Neuronal stem cell (in vitro differentiated cells): ENCODE measurements at regions not wholly inside any gene's neighbourhood (a gene's known extent, or its start where the extent isn't known, plus 50 kb on each side); places are given as distances from the start of the nearest gene placed in this dataset.

ENCODE experiments used
- DNase-seq: peaks from one replicate; pipeline ENCODE4 v3.0.0-alpha.2; 2013; ENCODE audit warnings: low spot score
- H2AFZ ChIP-seq: one replicate; pipeline ENCODE4 v1.6.1; 2013; ENCODE audit warnings: mild to moderate bottlenecking, low read length, inconsistent platforms
- H2AK5ac ChIP-seq: 2 replicates; pipeline ENCODE4 v1.6.1; 2013; ENCODE audit warnings: low read depth, mild to moderate bottlenecking, inconsistent platforms, low read length, moderate library complexity, mixed read lengths
- H2BK120ac ChIP-seq: 2 replicates; pipeline ENCODE4 v1.6.1; 2013; ENCODE audit warnings: low read depth, mild to moderate bottlenecking, inconsistent platforms, low read length, moderate library complexity, mixed read lengths
- H2BK12ac ChIP-seq: one replicate; pipeline ENCODE4 v1.6.1; 2013; ENCODE audit warnings: low read length, inconsistent platforms
- H2BK15ac ChIP-seq: 2 replicates; pipeline ENCODE4 v1.6.1; 2013; ENCODE audit warnings: mild to moderate bottlenecking, low read length, inconsistent platforms, mixed read lengths
- H2BK5ac ChIP-seq: one replicate; pipeline ENCODE4 v1.6.1; 2013; ENCODE audit warnings: inconsistent platforms, mild to moderate bottlenecking, low read length, moderate library complexity
- H3K14ac ChIP-seq: one replicate; pipeline ENCODE4 v1.6.1; 2013; ENCODE audit warnings: low read length, inconsistent platforms
- H3K18ac ChIP-seq: 2 replicates; pipeline ENCODE4 v1.6.1; 2013; ENCODE audit warnings: low read length, inconsistent platforms
- H3K23ac ChIP-seq: 2 replicates; pipeline ENCODE4 v1.6.1; 2013; ENCODE audit warnings: low read depth, mild to moderate bottlenecking, mixed read lengths, low read length, inconsistent platforms; ENCODE audit not compliant: poor library complexity
- H3K27ac ChIP-seq: replicated peaks from 3 replicates; pipeline ENCODE4 v1.5.1; 2013; ENCODE audit warnings: low read length, inconsistent platforms
- H3K27me3 ChIP-seq, 3 experiments: 2 replicates each; pipeline ENCODE4 v1.6.1; 2013; ENCODE audit warnings: low read length in 3 of 3, mild to moderate bottlenecking in 2 of 3, inconsistent platforms in 1 of 3, low read depth in 1 of 3, mixed read lengths in 1 of 3, moderate library complexity in 1 of 3; ENCODE audit not compliant: control insufficient read depth in 3 of 3, insufficient read depth in 3 of 3
- H3K36me3 ChIP-seq, 2 donors: replicated peaks in 1 of 2; 2 replicates each; pipeline ENCODE4 v1.6.1; 2013; ENCODE audit warnings: low read length in 2 of 2; ENCODE audit not compliant: control insufficient read depth in 2 of 2, insufficient read depth in 2 of 2
- H3K4ac ChIP-seq: 2 replicates; pipeline ENCODE4 v1.6.1; 2013; ENCODE audit warnings: inconsistent platforms, mild to moderate bottlenecking, low read length, moderate library complexity
- H3K4me1 ChIP-seq, 2 donors: 1 replicate in 1 of 2; 2 replicates in 1 of 2; pipeline ENCODE4 v1.6.1; 2013; ENCODE audit warnings: low read length in 2 of 2, low read depth in 1 of 2; ENCODE audit not compliant: control insufficient read depth in 2 of 2, insufficient read depth in 1 of 2
- H3K4me2 ChIP-seq: one replicate; pipeline ENCODE4 v1.6.1; 2013; ENCODE audit warnings: mild to moderate bottlenecking, low read length, inconsistent platforms; ENCODE audit not compliant: insufficient read depth, poor library complexity, severe bottlenecking
- H3K4me3 ChIP-seq, 2 donors: 2 replicates each; pipeline ENCODE4 v1.5.1; 2013; ENCODE audit warnings: low read length in 2 of 2, mild to moderate bottlenecking in 2 of 2, inconsistent platforms in 1 of 2, moderate library complexity in 1 of 2
- H3K79me1 ChIP-seq: one replicate; pipeline ENCODE4 v1.6.1; 2013; ENCODE audit warnings: low read depth, mild to moderate bottlenecking, inconsistent platforms, low read length, moderate library complexity
- H3K9ac ChIP-seq: one replicate; pipeline ENCODE4 v1.6.1; 2013; ENCODE audit warnings: mild to moderate bottlenecking, low read depth, low read length, inconsistent platforms; ENCODE audit not compliant: poor library complexity
- H3K9me3 ChIP-seq, 2 donors: replicated peaks in 1 of 2; 2 replicates each; pipeline versions ENCODE3 to v1.6.1; 2013; ENCODE audit warnings: low read length in 2 of 2, mild to moderate bottlenecking in 2 of 2, inconsistent platforms in 1 of 2, low read depth in 1 of 2, mixed read lengths in 1 of 2, moderate library complexity in 1 of 2; ENCODE audit not compliant: control insufficient read depth in 2 of 2, insufficient read depth in 1 of 2
- H4K8ac ChIP-seq: one replicate; pipeline ENCODE4 v1.6.1; 2013; ENCODE audit warnings: low read depth, mild to moderate bottlenecking, inconsistent platforms, low read length, moderate library complexity
- H4K91ac ChIP-seq: one replicate; pipeline ENCODE4 v1.6.1; 2013; ENCODE audit warnings: low read length, low read depth, mild to moderate bottlenecking, inconsistent platforms; ENCODE audit not compliant: poor library complexity
- WGBS, 2 donors: extraction: QIAGEN DNeasy Blood & Tissue Kit; methylation state at CpG; one replicate each; pipeline ENCODE4 v1.1.7; 2013; ENCODE audit warnings: missing lambda C conversion rate in 2 of 2, mixed read lengths in 1 of 2; ENCODE audit not compliant: insufficient read length in 2 of 2, insufficient replicate concordance in 1 of 2; ENCODE audit errors: extremely low coverage in 2 of 2; 5-methylcytosine and 5-hydroxymethylcytosine counted together

- no peaks in the 10 kb centered on the region for H3K9me3 ChIP-seq
- H3K4me3 ChIP-seq, result no peak overlapping the region
- no peak overlapping the region for H3K4ac ChIP-seq
- no peak for DNase-seq
- no peak overlapping the region for H2BK5ac ChIP-seq
- no peaks in the 10 kb centered on the region for H3K36me3 ChIP-seq
- no peak overlapping the region for H3K18ac ChIP-seq
- peaks cover 0 to 20% (median 0%) of the 10 kb centered on the region in 3 experiments for H3K27me3 ChIP-seq
- no peak overlapping the region for H3K27ac ChIP-seq
- H3K4me2 ChIP-seq, result no peak overlapping the region
- no CpG with 5 or more reads among the region's 2 CpGs for WGBS, 2 donors
- no peak overlapping the region for H4K91ac ChIP-seq
- H3K4me1 ChIP-seq, result no peaks in the 10 kb centered on the region
- H3K9ac ChIP-seq, result no peak overlapping the region
- H2BK15ac ChIP-seq, result no peak overlapping the region
- no peak overlapping the region for H4K8ac ChIP-seq
- H2BK12ac ChIP-seq, result no peak overlapping the region
- H2BK120ac ChIP-seq, result no peak overlapping the region
- H2AK5ac ChIP-seq, result no peak overlapping the region
- H3K14ac ChIP-seq, result no peak overlapping the region
- no peak overlapping the region for H2AFZ ChIP-seq
- H3K79me1 ChIP-seq, result no peaks in the 10 kb centered on the region
- H3K23ac ChIP-seq, result no peak overlapping the region
Measured at GRCh38 chr14:23862513-23862912, 91.1 kb upstream of the DHRS4 start.

GRCh38 chr14:23863836-23864235 lies 89.7 kb upstream of the DHRS4 start:
- H3K4me2 ChIP-seq, result no peak overlapping the region
- H3K14ac ChIP-seq, result no peak overlapping the region
- peaks cover 0 to 19% (median 0%) of the 10 kb centered on the region in 3 experiments for H3K27me3 ChIP-seq
- H3K9me3 ChIP-seq, result no peaks in the 10 kb centered on the region
- no CpG with 5 or more reads among the region's 1 CpG for WGBS, 2 donors
- no peaks in the 10 kb centered on the region for H3K79me1 ChIP-seq
- no peak overlapping the region for H3K27ac ChIP-seq
- H4K8ac ChIP-seq, result no peak overlapping the region
- H3K4me3 ChIP-seq, result no peak overlapping the region
- H3K36me3 ChIP-seq, result no peaks in the 10 kb centered on the region
- H2AK5ac ChIP-seq, result no peak overlapping the region
- no peak for DNase-seq
- no peak overlapping the region for H4K91ac ChIP-seq
- no peak overlapping the region for H2BK12ac ChIP-seq
- no peak overlapping the region for H2BK120ac ChIP-seq
- no peak overlapping the region for H3K9ac ChIP-seq
- H3K18ac ChIP-seq, result no peak overlapping the region
- H2BK15ac ChIP-seq, result no peak overlapping the region
- H2AFZ ChIP-seq, result no peak overlapping the region
- H3K4me1 ChIP-seq, result no peaks in the 10 kb centered on the region
- H3K4ac ChIP-seq, result no peak overlapping the region
- no peak overlapping the region for H2BK5ac ChIP-seq
- no peak overlapping the region for H3K23ac ChIP-seq

- H2AK5ac ChIP-seq, result no peak overlapping the region
- peaks cover 0 to 14% (median 0%) of the 10 kb centered on the region in 3 experiments for H3K27me3 ChIP-seq
- H2BK15ac ChIP-seq, result no peak overlapping the region
- no peak overlapping the region for H3K23ac ChIP-seq
- H4K8ac ChIP-seq, result no peak overlapping the region
- H2BK12ac ChIP-seq, result no peak overlapping the region
- H4K91ac ChIP-seq, result no peak overlapping the region
- no peak overlapping the region for H3K27ac ChIP-seq
- no peak overlapping the region for H3K18ac ChIP-seq
- H3K4me1 ChIP-seq, result no peaks in the 10 kb centered on the region
- no peak for DNase-seq
- H2BK120ac ChIP-seq, result no peak overlapping the region
- no peak overlapping the region for H2BK5ac ChIP-seq
- no peak overlapping the region for H3K4me2 ChIP-seq
- no peak overlapping the region for H3K14ac ChIP-seq
- no peak overlapping the region for H2AFZ ChIP-seq
- H3K79me1 ChIP-seq, result no peaks in the 10 kb centered on the region
- no peak overlapping the region for H3K4me3 ChIP-seq
- H3K4ac ChIP-seq, result no peak overlapping the region
- no CpG with 5 or more reads among the region's 2 CpGs for WGBS, 2 donors
- H3K9me3 ChIP-seq, result no peaks in the 10 kb centered on the region
- H3K9ac ChIP-seq, result no peak overlapping the region
- no peaks in the 10 kb centered on the region for H3K36me3 ChIP-seq
Measured at GRCh38 chr14:23864259-23864658, 89.3 kb upstream of the DHRS4 start.

GRCh38 chr14:23864861-23865260 lies 88.7 kb upstream of the DHRS4 start:
- Histone ChIP-seq H2BK15ac (no peak overlapping the region), H3K23ac (no peak overlapping the region), H2BK120ac (no peak overlapping the region), H3K4ac (no peak overlapping the region), H3K18ac (no peak overlapping the region), H3K4me3 (no peak overlapping the region), H2AK5ac (no peak overlapping the region), H4K8ac (no peak overlapping the region), H3K4me2 (no peak overlapping the region), H2AFZ (no peak overlapping the region), H3K9me3 (no peaks in the 10 kb centered on the region), H3K36me3 (no peaks in the 10 kb centered on the region), H2BK5ac (no peak overlapping the region), H4K91ac (no peak overlapping the region), H2BK12ac (no peak overlapping the region), H3K4me1 (no peaks in the 10 kb centered on the region), H3K79me1 (no peaks in the 10 kb centered on the region), H3K9ac (no peak overlapping the region), H3K14ac (no peak overlapping the region), H3K27ac (no peak overlapping the region), H3K27me3 (peaks cover 0 to 8% (median 0%) of the 10 kb centered on the region in 3 experiments)
- WGBS, 2 donors, result no CpG with 5 or more reads among the region's 3 CpGs
- DNase-seq, result no peak
